ENCODE measurements at regions not wholly inside any gene's neighbourhood (a gene's known extent, or its start where the extent isn't known, plus 50 kb on each side); places are given as distances from the start of the nearest gene placed in this dataset.

DNA sequence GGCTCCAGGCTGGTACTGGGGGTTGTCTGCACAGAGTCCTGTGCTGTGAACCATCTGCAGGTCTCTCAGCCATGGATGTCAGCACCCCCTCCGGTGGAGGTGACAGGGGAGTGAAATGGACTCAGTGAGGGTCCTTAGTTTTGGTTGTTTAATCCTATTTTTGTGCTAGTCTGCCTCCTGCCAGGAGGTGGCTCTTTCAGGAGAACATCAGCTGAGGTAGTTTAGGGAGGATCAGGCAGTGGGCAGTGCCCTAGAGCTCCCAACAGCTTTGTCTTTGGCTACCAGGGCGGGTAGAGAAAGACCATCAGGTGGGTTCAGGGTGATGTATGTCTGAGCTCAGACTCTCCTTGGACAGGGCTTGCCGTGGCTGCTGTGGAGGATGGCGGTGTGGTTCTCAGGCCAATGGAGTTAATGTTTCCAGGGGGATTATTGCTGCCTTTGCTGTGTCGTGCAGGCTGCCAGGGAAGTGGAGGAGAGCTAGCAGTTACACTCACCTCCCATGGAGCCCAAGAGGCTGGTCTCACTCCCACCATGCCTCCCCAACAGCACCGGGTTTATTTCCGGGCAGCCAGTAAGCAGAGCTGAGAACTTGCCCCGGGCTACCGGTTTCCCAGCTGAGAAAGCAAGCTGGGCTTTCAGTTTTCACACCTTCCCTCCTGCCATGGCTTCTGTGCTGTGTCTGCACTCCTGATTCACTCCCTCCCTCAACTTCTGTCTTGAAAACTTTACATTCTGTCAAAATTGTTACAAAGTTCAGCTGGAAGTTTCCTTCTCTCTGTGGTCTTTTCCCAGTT, 563.4 kb downstream of the XIRP2 start:
- H3K9me3 ChIP-seq (replicated peaks) = peaks cover 17% of the 10 kb centered on the region
- DNase-seq = no peak
- H3K4me1 ChIP-seq = no peaks in the 10 kb centered on the region; the same call in 1 of the 2 replicates
- no peak overlapping the region for H3K27ac ChIP-seq
- H3K27me3 ChIP-seq = no peaks in the 10 kb centered on the region
- H3K4me3 ChIP-seq = no peak overlapping the region
- H3K36me3 ChIP-seq = no peaks in the 10 kb centered on the region

DNA sequence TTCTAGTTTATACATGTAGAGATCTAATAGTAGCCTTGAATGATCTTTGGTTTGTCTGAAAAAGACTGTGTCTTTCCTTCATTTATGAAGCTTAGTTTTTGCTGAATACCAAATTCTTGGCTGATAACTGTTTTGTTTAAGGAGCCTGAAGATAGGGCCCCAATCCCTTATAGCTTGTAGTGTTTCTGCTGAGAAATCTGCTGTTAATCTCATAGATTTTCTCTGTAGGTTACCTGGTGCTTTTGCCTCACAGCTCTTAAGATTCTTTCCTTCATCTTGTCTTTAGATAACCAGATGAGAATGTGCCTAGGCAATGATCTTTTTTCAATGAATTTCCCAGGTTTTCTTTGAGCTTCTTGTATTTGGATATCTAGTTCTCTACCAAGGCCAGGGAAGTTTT, 562.1 kb downstream of the XIRP2 start:
- Histone ChIP-seq H3K27me3 (no peaks in the 10 kb centered on the region), H3K9me3 (replicated peaks) (peaks cover 17% of the 10 kb centered on the region), H3K36me3 (no peaks in the 10 kb centered on the region), H3K27ac (no peak overlapping the region), H3K4me1 (no peaks in the 10 kb centered on the region; the same call in 1 of the 2 replicates), H3K4me3 (no peak overlapping the region)
- DNase-seq = no peak

DNA sequence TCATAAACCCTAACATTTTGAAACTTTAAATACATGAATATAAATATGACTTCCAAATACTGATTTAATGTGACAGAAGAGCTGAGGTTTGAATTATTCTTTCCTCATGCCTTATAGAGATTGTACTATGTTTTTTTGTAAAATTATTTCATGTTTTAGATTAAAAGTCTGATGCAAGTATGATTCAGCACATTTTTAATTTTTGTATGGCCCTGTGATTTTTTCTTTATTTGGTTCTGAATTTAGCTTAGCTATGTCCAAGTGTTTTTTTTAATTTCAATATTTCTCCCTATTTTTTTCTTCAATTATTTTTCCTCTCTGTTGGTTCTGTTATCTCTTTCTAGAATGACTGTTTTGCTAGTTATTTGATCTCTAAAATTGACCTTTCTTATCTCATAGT, 552.1 kb downstream of the XIRP2 start:
- Histone ChIP-seq H3K4me3 (no peak overlapping the region), H3K27ac (no peak overlapping the region), H3K4me1 (peaks cover 14% of the 10 kb centered on the region), H3K27me3 (no peaks in the 10 kb centered on the region), H3K9me3 (replicated peaks) (no peaks in the 10 kb centered on the region; the same call in 1 of the 2 replicates), H3K36me3 (no peaks in the 10 kb centered on the region)
- no peak for DNase-seq

DNA sequence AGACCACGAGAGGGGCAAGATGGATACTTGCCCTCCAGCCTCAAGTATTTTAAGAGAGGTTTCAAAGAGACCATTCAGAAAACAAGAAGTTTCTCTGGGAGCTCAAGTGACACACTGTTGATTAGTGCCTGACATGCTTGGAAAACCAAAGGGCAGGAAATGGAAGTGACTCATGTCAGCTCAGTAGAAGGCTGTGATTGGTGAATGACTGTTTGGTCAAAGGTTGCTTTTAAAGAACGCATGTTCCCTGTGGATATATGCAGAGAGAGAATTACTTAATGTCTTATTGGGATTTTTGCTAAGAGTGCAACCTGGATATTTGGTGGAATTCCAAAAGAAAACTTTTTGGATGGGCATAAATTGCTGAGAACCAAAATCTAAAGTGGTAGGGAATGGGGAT, 549.9 kb downstream of the XIRP2 start:
- Histone ChIP-seq H3K27ac (peak overlapping the region; percentile 76), H3K4me1 (peaks cover 14% of the 10 kb centered on the region), H3K4me3 (no peak overlapping the region), H3K27me3 (no peaks in the 10 kb centered on the region), H3K36me3 (no peaks in the 10 kb centered on the region), H3K9me3 (replicated peaks) (no peaks in the 10 kb centered on the region; the same call in 1 of the 2 replicates)
- peak; percentile 20 to 57 for DNase-seq

DNA sequence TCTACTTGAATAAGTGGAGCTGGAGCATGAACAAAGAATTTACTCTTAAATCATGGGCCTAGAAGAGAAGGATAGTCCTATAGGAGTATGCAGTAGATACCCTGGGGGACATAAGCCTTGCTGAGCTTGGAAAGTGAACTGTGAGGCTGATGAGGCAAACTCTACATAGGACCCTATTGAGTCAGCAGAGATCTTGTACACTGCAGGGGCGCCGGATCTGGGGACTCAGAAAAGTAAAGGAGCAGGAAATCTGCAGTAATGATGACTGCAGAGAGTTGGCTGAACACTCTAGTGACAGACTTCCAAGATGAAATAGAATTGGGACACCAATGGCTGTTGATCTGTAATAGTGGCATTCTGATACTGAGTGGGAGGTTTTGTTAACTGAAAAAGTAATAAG, 543.7 kb downstream of the XIRP2 start:
- no peaks in the 10 kb centered on the region; the same call in 1 of the 2 replicates for H3K9me3 ChIP-seq (replicated peaks)
- no peak overlapping the region for H3K27ac ChIP-seq
- no peaks in the 10 kb centered on the region for H3K4me1 ChIP-seq
- no peak overlapping the region for H3K4me3 ChIP-seq
- H3K36me3 ChIP-seq = no peaks in the 10 kb centered on the region
- no peak for DNase-seq
- no peaks in the 10 kb centered on the region for H3K27me3 ChIP-seq

DNA sequence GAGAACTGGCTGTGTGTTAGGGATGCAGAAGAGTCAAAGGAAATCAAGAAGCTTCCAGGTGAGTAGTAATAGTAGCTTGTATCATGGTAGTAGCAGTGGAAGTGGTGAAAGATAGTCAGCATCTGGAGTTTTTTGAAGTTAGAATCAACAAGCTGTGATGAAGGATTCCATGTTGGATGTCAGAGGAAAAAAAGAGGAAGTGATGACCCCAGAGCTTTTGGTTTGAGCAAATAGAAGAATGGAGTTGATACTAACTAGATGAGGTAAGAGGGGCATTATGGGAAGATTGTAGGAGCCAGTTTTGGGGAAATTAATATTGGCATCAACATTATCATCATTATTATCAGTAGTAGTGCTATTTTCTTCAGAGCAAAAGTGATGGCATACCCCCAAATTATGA, 542.2 kb downstream of the XIRP2 start:
- no peak for DNase-seq
- peaks cover 5% of the 10 kb centered on the region; the same call in 1 of the 2 replicates for H3K9me3 ChIP-seq (replicated peaks)
- no peaks in the 10 kb centered on the region for H3K4me1 ChIP-seq

DNA sequence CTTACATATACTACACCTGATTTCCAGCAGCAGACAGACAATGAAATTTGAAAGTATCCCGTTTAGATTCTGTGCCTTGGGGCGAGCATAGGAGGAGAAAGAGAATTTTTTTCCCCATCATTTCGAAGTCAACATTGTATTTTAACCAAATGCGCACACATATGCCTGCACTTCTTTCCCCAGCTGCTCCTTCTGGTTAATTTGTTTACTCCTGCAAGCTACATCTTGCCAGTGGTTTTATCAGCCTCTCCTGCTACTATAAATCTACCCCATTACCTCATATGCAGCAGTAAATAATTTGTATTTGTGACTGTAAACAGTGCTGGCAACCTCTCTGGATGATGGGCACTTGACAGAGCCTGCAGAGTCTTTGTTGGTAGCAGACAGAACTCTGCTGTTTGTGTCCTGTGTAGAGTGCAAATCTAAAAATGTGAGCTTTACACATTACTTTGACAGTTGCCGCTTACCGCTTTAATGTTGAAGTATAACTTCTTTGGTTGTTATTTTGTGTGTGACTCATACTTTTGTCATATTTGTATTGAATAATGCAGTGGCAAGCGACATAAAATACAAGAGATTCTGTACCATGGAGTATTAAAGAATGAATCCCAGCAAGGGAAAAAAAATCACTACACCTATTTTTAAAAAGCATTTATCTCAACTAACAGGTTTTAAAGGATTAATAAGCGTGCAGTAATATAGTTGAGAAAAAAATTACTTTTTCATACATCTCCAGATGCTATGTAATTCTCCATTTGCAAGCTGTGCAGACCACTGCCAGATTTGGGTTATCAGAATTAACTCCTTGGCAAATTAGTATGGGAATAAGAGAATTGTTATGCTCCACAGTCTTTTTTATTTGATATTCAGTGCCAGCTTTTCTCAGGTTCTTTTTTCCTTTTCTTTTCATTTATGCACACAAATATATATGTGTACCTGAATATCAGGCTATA, 536.8 kb downstream of the XIRP2 start:
- Histone ChIP-seq H3K36me3 (no peaks in the 10 kb centered on the region), H3K27me3 (no peaks in the 10 kb centered on the region), H3K4me3 (no peak overlapping the region), H3K9me3 (replicated peaks) (peaks cover 5% of the 10 kb centered on the region; the same call in 1 of the 2 replicates), H3K27ac (no peak overlapping the region), H3K4me1 (peaks cover 6% of the 10 kb centered on the region)
- no peak for DNase-seq

More for the DNA sequence above, 542.2 kb downstream of the XIRP2 start:
- no peak overlapping the region for H3K4me3 ChIP-seq
- no peaks in the 10 kb centered on the region for H3K27me3 ChIP-seq
- H3K36me3 ChIP-seq = no peaks in the 10 kb centered on the region
- H3K27ac ChIP-seq = no peak overlapping the region

DNA sequence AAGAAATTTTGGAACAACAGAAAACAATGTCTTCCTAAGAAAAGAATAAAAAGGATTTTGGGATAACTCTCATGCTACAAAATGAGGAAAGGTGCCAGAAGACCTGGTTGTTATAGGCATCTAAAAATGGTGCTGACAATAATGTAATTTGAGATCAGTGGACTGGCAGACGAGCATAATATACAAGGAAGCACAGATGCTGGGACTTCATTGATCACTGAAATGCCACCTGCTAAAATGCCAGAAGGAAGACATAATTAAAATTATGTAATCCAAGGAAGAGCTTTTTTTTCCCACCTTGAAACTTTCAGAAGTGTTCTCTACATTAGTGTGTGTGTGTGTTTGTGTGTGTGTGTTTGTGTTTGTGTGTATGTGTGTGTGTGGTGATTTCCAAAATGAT, 535.9 kb downstream of the XIRP2 start:
- Histone ChIP-seq H3K4me3 (no peak overlapping the region), H3K9me3 (replicated peaks) (peaks cover 5% of the 10 kb centered on the region; the same call in 1 of the 2 replicates), H3K36me3 (no peaks in the 10 kb centered on the region), H3K27me3 (no peaks in the 10 kb centered on the region), H3K4me1 (peaks cover 12% of the 10 kb centered on the region), H3K27ac (no peak overlapping the region)
- no peak for DNase-seq

DNA sequence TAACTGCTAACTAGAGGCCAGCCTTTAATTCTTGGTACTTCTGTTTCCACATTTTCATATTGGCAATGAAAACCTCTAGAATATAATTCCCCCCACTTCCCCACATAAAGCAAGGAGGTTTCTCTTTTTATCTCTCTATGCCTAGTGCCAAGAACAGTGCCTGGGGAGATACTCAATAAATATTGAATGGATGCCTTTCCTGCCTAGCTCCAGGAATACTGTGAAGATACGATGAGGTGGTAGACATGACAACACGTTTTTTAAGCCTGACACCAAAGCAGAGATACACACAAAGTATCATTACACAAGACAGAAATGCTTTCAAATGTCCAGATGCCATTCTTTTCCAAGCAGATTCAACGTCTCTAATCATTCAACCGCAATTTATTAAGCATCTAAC, 535.5 kb downstream of the XIRP2 start:
- no peak overlapping the region for H3K27ac ChIP-seq
- H3K4me3 ChIP-seq = no peak overlapping the region
- DNase-seq = no peak
- H3K9me3 ChIP-seq (replicated peaks) = peaks cover 5% of the 10 kb centered on the region; the same call in 1 of the 2 replicates
- no peaks in the 10 kb centered on the region for H3K36me3 ChIP-seq
- no peaks in the 10 kb centered on the region for H3K27me3 ChIP-seq
- peaks cover 12% of the 10 kb centered on the region for H3K4me1 ChIP-seq

DNA sequence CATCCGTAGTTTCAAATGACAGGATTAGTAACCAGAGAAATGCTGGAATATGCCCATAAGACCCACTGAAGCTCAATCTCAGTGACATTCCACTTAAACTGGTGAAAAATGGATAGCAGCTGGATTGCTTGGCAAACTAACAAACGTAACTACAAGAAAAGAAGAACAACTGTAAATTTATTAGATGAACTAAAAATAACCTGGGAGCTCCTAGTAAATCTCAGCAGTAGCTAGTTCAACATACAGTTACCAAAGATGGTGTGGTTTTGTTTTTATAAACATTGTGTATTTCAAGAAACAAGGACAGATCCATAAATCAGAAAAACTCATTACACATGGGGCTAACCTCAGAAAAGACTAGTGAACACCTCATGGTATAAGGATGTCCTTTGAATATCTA, 531.9 kb downstream of the XIRP2 start:
- H3K9me3 ChIP-seq (replicated peaks) = no peaks in the 10 kb centered on the region; the same call in 1 of the 2 replicates
- no peaks in the 10 kb centered on the region for H3K27me3 ChIP-seq
- DNase-seq = peak; percentile 5 to 60
- H3K27ac ChIP-seq = no peak overlapping the region
- peaks cover 12% of the 10 kb centered on the region for H3K4me1 ChIP-seq
- H3K36me3 ChIP-seq = no peaks in the 10 kb centered on the region
- no peak overlapping the region for H3K4me3 ChIP-seq

DNA sequence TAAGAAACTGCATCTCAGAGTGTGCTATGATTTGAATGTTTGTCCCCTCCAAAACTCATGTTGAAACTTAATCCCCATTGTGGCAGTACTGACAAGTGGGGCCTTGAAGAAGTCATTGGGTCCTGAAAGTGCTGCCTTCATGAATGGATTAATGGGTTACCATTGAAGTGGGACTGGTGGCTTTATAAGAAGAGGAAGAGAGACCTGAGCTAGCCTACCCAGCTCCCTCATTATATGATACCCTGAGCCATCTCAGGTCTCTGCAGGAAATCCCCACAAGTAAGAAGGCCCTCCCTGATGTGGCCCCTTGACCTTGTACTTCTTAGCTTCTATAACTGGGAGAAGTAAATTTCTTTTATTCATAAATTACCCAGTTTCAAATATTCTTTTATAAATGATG, 526.8 kb downstream of the XIRP2 start:
- Histone ChIP-seq H3K36me3 (no peaks in the 10 kb centered on the region; the same call in 1 of the 2 replicates), H3K4me1 (peaks cover 6% of the 10 kb centered on the region; the same call in 1 of the 2 replicates), H3K27me3 (no peaks in the 10 kb centered on the region), H3K9me3 (replicated peaks) (peaks cover 3% of the 10 kb centered on the region), H3K4me3 (no peak overlapping the region), H3K27ac (no peak overlapping the region)
- DNase-seq = no peak

DNA sequence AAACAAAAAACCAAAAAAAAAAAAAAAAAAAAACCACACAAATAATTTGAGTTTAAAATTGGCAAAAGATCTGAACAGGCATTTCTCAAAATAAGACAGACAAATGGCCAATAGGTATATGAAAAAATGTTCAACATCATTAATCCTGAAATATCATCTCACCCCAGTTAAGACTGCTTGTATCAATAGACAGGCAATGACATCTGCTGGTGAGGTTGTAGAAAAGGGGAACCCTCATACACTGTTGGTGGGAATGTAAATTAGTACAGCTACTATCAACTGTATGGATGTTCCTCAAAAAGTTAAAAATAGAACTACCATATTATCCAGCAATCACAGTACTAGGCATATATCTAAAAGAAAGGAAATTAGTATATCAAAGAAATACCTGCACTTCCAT, 523.1 kb downstream of the XIRP2 start:
- Histone ChIP-seq H3K4me3 (no peak overlapping the region), H3K27me3 (no peaks in the 10 kb centered on the region), H3K27ac (no peak overlapping the region), H3K36me3 (no peaks in the 10 kb centered on the region; the same call in 1 of the 2 replicates), H3K9me3 (replicated peaks) (peaks cover 3% of the 10 kb centered on the region; the same call in 1 of the 2 replicates), H3K4me1 (no peaks in the 10 kb centered on the region)
- no peak for DNase-seq

DNA sequence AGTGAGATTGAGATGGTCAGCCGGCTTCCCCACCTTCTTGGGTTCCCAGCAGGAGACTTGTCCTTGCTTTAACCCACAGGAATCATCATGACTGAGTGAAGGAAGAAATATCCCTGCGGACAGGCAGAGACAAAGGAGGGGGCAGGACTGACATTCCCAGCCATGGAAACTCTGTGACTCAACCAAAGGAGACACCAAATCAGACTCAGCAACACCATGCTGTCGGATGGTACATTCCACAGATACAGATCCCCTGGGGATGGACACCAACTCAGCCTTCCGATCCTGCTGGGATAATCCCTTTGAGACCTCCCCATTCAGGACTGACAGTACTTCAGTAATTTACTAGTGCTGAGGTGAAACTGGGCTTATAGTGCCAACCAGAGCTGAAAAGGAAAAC, 518.3 kb downstream of the XIRP2 start:
- H3K4me1 ChIP-seq = no peaks in the 10 kb centered on the region
- H3K4me3 ChIP-seq = no peak overlapping the region
- H3K27ac ChIP-seq = no peak overlapping the region
- peaks cover 2% of the 10 kb centered on the region; the same call in 1 of the 2 replicates for H3K9me3 ChIP-seq (replicated peaks)
- no peaks in the 10 kb centered on the region for H3K36me3 ChIP-seq
- H3K27me3 ChIP-seq = no peaks in the 10 kb centered on the region
- peak in 1 of 2 experiments; percentile 5 for DNase-seq

DNA sequence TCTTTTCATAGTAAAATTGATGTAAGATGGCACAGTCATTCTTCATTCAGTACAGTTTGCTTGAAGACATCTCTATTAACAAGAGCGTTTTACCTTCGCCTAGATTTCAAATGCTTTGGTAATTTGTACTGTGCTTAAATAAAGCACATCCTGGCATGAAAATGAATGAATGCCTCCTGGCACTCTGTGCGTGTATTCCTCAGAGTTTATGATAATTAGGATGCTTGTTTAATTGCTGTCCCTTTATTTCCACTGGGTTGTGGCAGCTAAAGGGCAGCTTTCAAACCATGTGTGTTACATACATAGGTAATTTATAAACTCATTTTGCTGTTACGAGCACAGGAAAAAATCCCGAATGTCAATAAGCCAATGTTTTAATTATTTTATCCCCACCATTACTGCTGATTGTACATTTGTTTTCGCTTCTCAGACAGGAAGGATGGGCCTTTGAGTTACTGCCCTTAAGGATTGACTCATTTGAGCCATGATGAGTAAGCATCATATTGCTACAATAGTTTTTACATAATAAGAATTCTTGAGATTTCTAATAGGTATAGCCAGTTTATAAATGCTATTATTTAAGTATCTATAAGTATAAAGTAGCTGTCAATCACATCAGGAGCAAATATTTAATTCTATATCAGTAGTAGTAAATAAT, 516.5 kb downstream of the XIRP2 start:
- Histone ChIP-seq H3K27me3 (no peaks in the 10 kb centered on the region), H3K4me1 (no peaks in the 10 kb centered on the region), H3K27ac (no peak overlapping the region), H3K36me3 (no peaks in the 10 kb centered on the region), H3K4me3 (no peak overlapping the region), H3K9me3 (replicated peaks) (peaks cover 2% of the 10 kb centered on the region; the same call in 1 of the 2 replicates)
- no peak for DNase-seq

Data from SJCRH30 (cell line).